ENCODE measurements at regions not wholly inside any gene's neighbourhood (a gene's known extent, or its start where the extent isn't known, plus 50 kb on each side); places are given as distances from the start of the nearest gene placed in this dataset.

DNA sequence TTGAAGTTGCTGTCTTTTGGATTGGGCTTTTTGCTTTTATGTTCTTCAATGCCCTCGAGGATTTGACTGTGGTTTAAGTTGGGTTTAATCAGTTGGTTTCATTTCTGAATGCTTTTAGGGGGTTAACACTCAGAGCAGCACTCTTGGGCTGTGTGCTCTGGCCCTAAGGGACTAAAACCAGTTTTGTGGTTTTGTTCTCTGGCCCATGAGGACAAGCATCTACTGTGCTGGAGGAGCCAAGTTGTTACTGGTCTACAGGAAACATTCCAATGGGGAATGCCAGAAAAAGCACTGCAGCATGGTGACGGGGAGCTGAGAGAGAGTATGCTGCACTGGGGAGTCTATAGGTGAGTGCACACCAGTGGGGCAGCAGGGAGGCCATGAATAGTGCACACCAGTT lies 596.9 kb downstream of the ZBBX start:
- no peak overlapping the region for H2BK20ac ChIP-seq (ENCODE audit: low read depth, low read length)
- WGBS, 2 experiments (ENCODE audit: extremely low coverage in 2 of 2, insufficient read length in 1 of 2), result 50% methylated on average over 1 of the region's 2 CpGs; no CpG with 5 or more reads in 1 of the 2 experiments
- TF ChIP-seq NFE2L2 (IDR thresholded peaks at IDR 0.05; ENCODE audit: low read depth, low read length) (no peak), CEBPB (IDR thresholded peaks at IDR 0.05; ENCODE audit: low read depth, low read length) (no peak), RCOR1 (IDR thresholded peaks at IDR 0.05; ENCODE audit: insufficient replicate concordance, low read length) (no peak), MXI1 (IDR thresholded peaks at IDR 0.05; ENCODE audit: borderline replicate concordance, low read depth, low read length) (no peak), BHLHE40 (IDR thresholded peaks at IDR 0.05; ENCODE audit: low read depth, low read length) (no peak), MAZ (IDR thresholded peaks at IDR 0.05; ENCODE audit: borderline replicate concordance, low read depth, low read length) (no peak), SMC3 (IDR thresholded peaks at IDR 0.05; ENCODE audit: low read depth, low read length) (no peak), CHD1 (IDR thresholded peaks at IDR 0.05; ENCODE audit: low read depth, low read length) (no peak), POLR2A (IDR thresholded peaks at IDR 0.05; ENCODE audit: low read depth, low read length) (no peak), MAFK (IDR thresholded peaks at IDR 0.05; ENCODE audit: low read depth, low read length) (no peak), RFX5 (IDR thresholded peaks at IDR 0.05; ENCODE audit: low read depth, low read length) (no peak), FOS (IDR thresholded peaks at IDR 0.05; ENCODE audit: low read depth, low read length) (no peak), RAD21 (IDR thresholded peaks at IDR 0.05; ENCODE audit: low read length) (no peak)
- TF ChIP-seq, protein P1, sequence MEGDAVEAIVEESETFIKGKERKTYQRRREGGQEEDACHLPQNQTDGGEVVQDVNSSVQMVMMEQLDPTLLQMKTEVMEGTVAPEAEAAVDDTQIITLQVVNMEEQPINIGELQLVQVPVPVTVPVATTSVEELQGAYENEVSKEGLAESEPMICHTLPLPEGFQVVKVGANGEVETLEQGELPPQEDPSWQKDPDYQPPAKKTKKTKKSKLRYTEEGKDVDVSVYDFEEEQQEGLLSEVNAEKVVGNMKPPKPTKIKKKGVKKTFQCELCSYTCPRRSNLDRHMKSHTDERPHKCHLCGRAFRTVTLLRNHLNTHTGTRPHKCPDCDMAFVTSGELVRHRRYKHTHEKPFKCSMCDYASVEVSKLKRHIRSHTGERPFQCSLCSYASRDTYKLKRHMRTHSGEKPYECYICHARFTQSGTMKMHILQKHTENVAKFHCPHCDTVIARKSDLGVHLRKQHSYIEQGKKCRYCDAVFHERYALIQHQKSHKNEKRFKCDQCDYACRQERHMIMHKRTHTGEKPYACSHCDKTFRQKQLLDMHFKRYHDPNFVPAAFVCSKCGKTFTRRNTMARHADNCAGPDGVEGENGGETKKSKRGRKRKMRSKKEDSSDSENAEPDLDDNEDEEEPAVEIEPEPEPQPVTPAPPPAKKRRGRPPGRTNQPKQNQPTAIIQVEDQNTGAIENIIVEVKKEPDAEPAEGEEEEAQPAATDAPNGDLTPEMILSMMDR (conservative IDR thresholded peaks at IDR 0.05; ENCODE audit: low read depth, low read length), result no peak
- TF ChIP-seq, protein P2, sequence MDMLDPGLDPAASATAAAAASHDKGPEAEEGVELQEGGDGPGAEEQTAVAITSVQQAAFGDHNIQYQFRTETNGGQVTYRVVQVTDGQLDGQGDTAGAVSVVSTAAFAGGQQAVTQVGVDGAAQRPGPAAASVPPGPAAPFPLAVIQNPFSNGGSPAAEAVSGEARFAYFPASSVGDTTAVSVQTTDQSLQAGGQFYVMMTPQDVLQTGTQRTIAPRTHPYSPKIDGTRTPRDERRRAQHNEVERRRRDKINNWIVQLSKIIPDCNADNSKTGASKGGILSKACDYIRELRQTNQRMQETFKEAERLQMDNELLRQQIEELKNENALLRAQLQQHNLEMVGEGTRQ (IDR thresholded peaks at IDR 0.05; ENCODE audit: low read depth, low read length), result no peak
- TF ChIP-seq, protein P3, sequence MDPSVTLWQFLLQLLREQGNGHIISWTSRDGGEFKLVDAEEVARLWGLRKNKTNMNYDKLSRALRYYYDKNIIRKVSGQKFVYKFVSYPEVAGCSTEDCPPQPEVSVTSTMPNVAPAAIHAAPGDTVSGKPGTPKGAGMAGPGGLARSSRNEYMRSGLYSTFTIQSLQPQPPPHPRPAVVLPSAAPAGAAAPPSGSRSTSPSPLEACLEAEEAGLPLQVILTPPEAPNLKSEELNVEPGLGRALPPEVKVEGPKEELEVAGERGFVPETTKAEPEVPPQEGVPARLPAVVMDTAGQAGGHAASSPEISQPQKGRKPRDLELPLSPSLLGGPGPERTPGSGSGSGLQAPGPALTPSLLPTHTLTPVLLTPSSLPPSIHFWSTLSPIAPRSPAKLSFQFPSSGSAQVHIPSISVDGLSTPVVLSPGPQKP (IDR thresholded peaks at IDR 0.05; ENCODE audit: borderline replicate concordance, low read depth, low read length), result no peak
- BruUV-seq (replicated peaks), result no TSS peak
- H4K20me1 ChIP-seq (ENCODE audit: insufficient read depth, low read length), result no peaks in the 10 kb centered on the region
- H2BK15ac ChIP-seq (ENCODE audit: low read depth, low read length), result no peak overlapping the region
- H3K56ac ChIP-seq (ENCODE audit: extremely low read depth, insufficient read depth, low read length), result no peak overlapping the region
- H2BK5ac ChIP-seq (ENCODE audit: low read depth, low read length, poor library complexity, severe bottlenecking), result no peak overlapping the region
- no peak overlapping the region for H3K4me3 ChIP-seq (ENCODE audit: insufficient read depth, low read depth, low read length)
- H3K9ac ChIP-seq (ENCODE audit: low read depth, low read length), result no peak overlapping the region
- in situ Hi-C loops (cut with MboI; ENCODE audit: low sequenced_read_pairs), result no loop called here
- no peak overlapping the region for H3K4ac ChIP-seq (ENCODE audit: low read depth, low read length)
- CTCF ChIA-PET, result no interaction called here
- H3K18ac ChIP-seq (ENCODE audit: low read depth, low read length), result no peak overlapping the region
- no peak overlapping the region for H4K5ac ChIP-seq (ENCODE audit: low read depth, low read length)
- no peak overlapping the region for H2AK9ac ChIP-seq (replicated peaks; ENCODE audit: low read depth, low read length, poor library complexity)
- H2BK120ac ChIP-seq (ENCODE audit: low read depth, low read length), result no peak overlapping the region
- H3K27ac ChIP-seq (ENCODE audit: insufficient read depth, low read length), result no peak overlapping the region
- peaks cover 3% of the 10 kb centered on the region; the same call in 1 of the 2 replicates for H3K9me3 ChIP-seq (ENCODE audit: control insufficient read depth, insufficient read depth, low read length)
- H2AFZ ChIP-seq (replicated peaks; ENCODE audit: low read length, poor library complexity), result no peak overlapping the region
- no peak for ATAC-seq (ENCODE audit: low read depth)
- H3K4me2 ChIP-seq (ENCODE audit: low read depth, low read length), result no peak overlapping the region
- H3K23ac ChIP-seq (ENCODE audit: low read depth, low read length), result no peak overlapping the region
- no peak overlapping the region for H4K8ac ChIP-seq (ENCODE audit: low read depth in 2 of 2, low read length in 2 of 2)
- H3K27me3 ChIP-seq (ENCODE audit: control insufficient read depth, insufficient read depth, low read length), result no peaks in the 10 kb centered on the region
- no peaks in the 10 kb centered on the region for H3K9me1 ChIP-seq (ENCODE audit: insufficient read depth, low read length)
- H4K91ac ChIP-seq (ENCODE audit: insufficient read depth, low read depth, low read length), result no peak overlapping the region
- intact Hi-C loops (cut with micrococcal nuclease), result no loop called here
- no peak for DNase-seq
- no peak overlapping the region for H2AK5ac ChIP-seq (ENCODE audit: low read depth, low read length)
- no peaks in the 10 kb centered on the region for H3K79me1 ChIP-seq (ENCODE audit: low read depth in 1 of 2, low read length in 2 of 2)
- H3K36me3 ChIP-seq (ENCODE audit: control insufficient read depth, insufficient read depth, low read length), result no peaks in the 10 kb centered on the region
- no peaks in the 10 kb centered on the region for H3K4me1 ChIP-seq (ENCODE audit: control insufficient read depth, insufficient read depth, low read length)
- dilution Hi-C loops (cut with HindIII; ENCODE audit: low sequenced_read_pairs, unreplicated experiment), result no loop called here
- POLR2A ChIA-PET (ENCODE audit: unreplicated experiment), result no interaction called here
- no peak overlapping the region for H3K14ac ChIP-seq (replicated peaks; ENCODE audit: low read depth, low read length)

Data from IMR-90 (cell line).